Tibial nerve (tissue), 4 donors: ENCODE measurements at regions not wholly inside any gene's neighbourhood (a gene's known extent, or its start where the extent isn't known, plus 50 kb on each side); places are given as distances from the start of the nearest gene placed in this dataset.

Source experiments
- EP300 ChIP-seq, 2 donors: sonication (generic); formaldehyde crosslinking; IDR thresholded peaks; one replicate each; pipeline ENCODE4 v1.6.1; 2017; ENCODE audit warnings: antibody characterized with exemption in 2 of 2, mild to moderate bottlenecking in 1 of 2
- POLR2A ChIP-seq, 2 donors: fragments of 450-650 bp; IDR thresholded peaks; one replicate each; pipeline ENCODE4 v1.6.1; 2017; ENCODE audit warnings: antibody characterized with exemption in 2 of 2, mild to moderate bottlenecking in 2 of 2, moderate library complexity in 2 of 2
- TF ChIP-seq, protein P1 (sequence below), 5 experiments: fragments of 200-600 bp in 3 of 5; fragments of 450-650 bp in 2 of 5; sonication (generic) in 3 of 5; IDR thresholded peaks; one replicate each; pipeline ENCODE4 v1.5.1; 2016 to 2019; ENCODE audit warnings: antibody characterized with exemption in 5 of 5, mild to moderate bottlenecking in 3 of 5, moderate library complexity in 2 of 5

GRCh38 chr4:23021040-23021439 is 328.3 kb downstream of the GBA3 start:
- no peak for TF ChIP-seq POLR2A (IDR thresholded peaks at IDR 0.05)
- TF ChIP-seq, protein P1, sequence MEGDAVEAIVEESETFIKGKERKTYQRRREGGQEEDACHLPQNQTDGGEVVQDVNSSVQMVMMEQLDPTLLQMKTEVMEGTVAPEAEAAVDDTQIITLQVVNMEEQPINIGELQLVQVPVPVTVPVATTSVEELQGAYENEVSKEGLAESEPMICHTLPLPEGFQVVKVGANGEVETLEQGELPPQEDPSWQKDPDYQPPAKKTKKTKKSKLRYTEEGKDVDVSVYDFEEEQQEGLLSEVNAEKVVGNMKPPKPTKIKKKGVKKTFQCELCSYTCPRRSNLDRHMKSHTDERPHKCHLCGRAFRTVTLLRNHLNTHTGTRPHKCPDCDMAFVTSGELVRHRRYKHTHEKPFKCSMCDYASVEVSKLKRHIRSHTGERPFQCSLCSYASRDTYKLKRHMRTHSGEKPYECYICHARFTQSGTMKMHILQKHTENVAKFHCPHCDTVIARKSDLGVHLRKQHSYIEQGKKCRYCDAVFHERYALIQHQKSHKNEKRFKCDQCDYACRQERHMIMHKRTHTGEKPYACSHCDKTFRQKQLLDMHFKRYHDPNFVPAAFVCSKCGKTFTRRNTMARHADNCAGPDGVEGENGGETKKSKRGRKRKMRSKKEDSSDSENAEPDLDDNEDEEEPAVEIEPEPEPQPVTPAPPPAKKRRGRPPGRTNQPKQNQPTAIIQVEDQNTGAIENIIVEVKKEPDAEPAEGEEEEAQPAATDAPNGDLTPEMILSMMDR (IDR thresholded peaks at IDR 0.05), result no peak
- no peak for TF ChIP-seq EP300 (IDR thresholded peaks at IDR 0.05)
